B cell (primary cell): ENCODE measurements at regions not wholly inside any gene's neighbourhood (a gene's known extent, or its start where the extent isn't known, plus 50 kb on each side); places are given as distances from the start of the nearest gene placed in this dataset.

Experiments
- ATAC-seq: fragments of 200-7000 bp; cut with Tn5 transposase; one replicate; pipeline ENCODE4 v1.10.0; 2021; ENCODE audit warnings: low read depth, mild to moderate bottlenecking, moderate number of reproducible peaks, moderate library complexity
- CTCF ChIA-PET: fragments of 350-600 bp; sonication (Branson Sonifier 250); formaldehyde crosslinking; loops from one replicate; lab custom pipeline; 2021; ENCODE audit warnings: antibody characterized with exemption, inconsistent platforms; lab: Charles Lee
- POLR2A ChIA-PET: fragments of 350-600 bp; sonication (Branson Sonifier 250); formaldehyde crosslinking; loops from one replicate; lab custom pipeline; 2021; ENCODE audit warnings: antibody characterized with exemption; lab: Charles Lee
- DNase-seq: peaks from one replicate; pipeline ENCODE4 v3.0.0; 2013
- H2AFZ ChIP-seq: 2 replicates; pipeline ENCODE4 v1.6.1; 2012; ENCODE audit warnings: mild to moderate bottlenecking, low read depth, low read length; ENCODE audit not compliant: insufficient read depth, poor library complexity, severe bottlenecking
- H3K27ac ChIP-seq, 2 donors: 1 replicate in 1 of 2; 2 replicates in 1 of 2; pipeline ENCODE4 v1.5.1; 2012 to 2013; ENCODE audit warnings: low read length in 2 of 2, mild to moderate bottlenecking in 2 of 2, moderate library complexity in 1 of 2
- H3K27me3 ChIP-seq, 4 experiments: fragments of 200-600 bp in 1 of 4; sonication (generic) in 1 of 4; replicated peaks in 1 of 4; 1 replicate in 2 of 4; 2 replicates in 2 of 4; pipeline versions ENCODE4 v1.6.1 to v1.7.0; 2013 to 2016; ENCODE audit warnings: low read length in 3 of 4, mild to moderate bottlenecking in 2 of 4, mixed read lengths in 1 of 4, moderate library complexity in 1 of 4; ENCODE audit not compliant: insufficient read depth in 4 of 4, control insufficient read depth in 3 of 4; ENCODE audit errors: control extremely low read depth in 1 of 4
- H3K36me3 ChIP-seq, 2 experiments: replicated peaks in 1 of 2; 1 replicate in 1 of 2; 2 replicates in 1 of 2; pipeline versions ENCODE4 v1.6.1 to v1.7.1; 2013; ENCODE audit warnings: low read length in 1 of 2; ENCODE audit not compliant: insufficient read depth in 2 of 2, control insufficient read depth in 1 of 2; ENCODE audit errors: control extremely low read depth in 1 of 2, extremely low read depth in 1 of 2
- H3K4me1 ChIP-seq, 2 donors: fragments of 200-600 bp in 1 of 2; sonication (generic) in 1 of 2; 1 replicate in 1 of 2; 2 replicates in 1 of 2; pipeline versions ENCODE4 v1.5.1 to v1.6.1; 2013 to 2017; ENCODE audit warnings: low read length in 2 of 2; ENCODE audit not compliant: control insufficient read depth in 2 of 2, insufficient read depth in 2 of 2
- H3K4me2 ChIP-seq: replicated peaks from 2 replicates; pipeline ENCODE3; 2012; ENCODE audit warnings: mild to moderate bottlenecking, low read depth, low read length; ENCODE audit not compliant: poor library complexity, severe bottlenecking
- H3K4me3 ChIP-seq, 5 experiments: fragments of 200-600 bp in 1 of 5; sonication (generic) in 1 of 5; 1 replicate in 3 of 5; 2 replicates in 2 of 5; pipeline versions ENCODE4 v1.5.1 to v1.7.0; 2011 to 2016; ENCODE audit warnings: low read length in 4 of 5, mild to moderate bottlenecking in 4 of 5, low read depth in 2 of 5, control low read depth in 1 of 5, moderate library complexity in 1 of 5; ENCODE audit not compliant: insufficient read depth in 1 of 5; ENCODE audit errors: control extremely low read depth in 1 of 5, extremely low read depth in 1 of 5
- H3K79me2 ChIP-seq: fragments of 200-600 bp; sonication (generic); one replicate; pipeline ENCODE4 v1.6.0; 2016; ENCODE audit warnings: low read length; ENCODE audit not compliant: control insufficient read depth, insufficient read depth
- H3K9ac ChIP-seq: fragments of 200-600 bp; sonication (generic); 2 replicates; pipeline ENCODE4 v1.6.1; 2017; ENCODE audit warnings: mild to moderate bottlenecking, low read length, moderate library complexity
- H3K9me3 ChIP-seq, 3 donors: one replicate each; pipeline versions ENCODE4 v1.6.1 to v1.7.1; 2013; ENCODE audit warnings: low read length in 2 of 3; ENCODE audit not compliant: control insufficient read depth in 2 of 3, insufficient read depth in 1 of 3; ENCODE audit errors: control extremely low read depth in 1 of 3
- H4K20me1 ChIP-seq: 2 replicates; pipeline ENCODE4 v1.6.0; 2012; ENCODE audit warnings: mild to moderate bottlenecking, low read length; ENCODE audit not compliant: insufficient read depth, control insufficient read depth, poor library complexity, severe bottlenecking
- H3K27ac Mint-ChIP-seq: one replicate; pipeline ENCODE4 v1.8.0; 2021; ENCODE audit warnings: mixed read lengths
- H3K27me3 Mint-ChIP-seq: one replicate; pipeline ENCODE4 v1.8.0; 2021; ENCODE audit warnings: mixed read lengths
- H3K4me1 Mint-ChIP-seq: one replicate; pipeline ENCODE4 v1.8.0; 2021; ENCODE audit warnings: mixed read lengths
- H3K4me3 Mint-ChIP-seq: one replicate; pipeline ENCODE4 v1.8.0; 2021; ENCODE audit warnings: mixed read lengths
- H3K9me3 Mint-ChIP-seq: one replicate; pipeline ENCODE4 v1.8.0; 2022; ENCODE audit warnings: mixed read lengths; ENCODE audit not compliant: insufficient read depth
- CTCF ChIP-seq: fragments of 200-600 bp; IDR thresholded peaks from one replicate; pipeline ENCODE4 v1.8.0; 2022; ENCODE audit warnings: antibody characterized with exemption, mild to moderate bottlenecking
- EZH2 ChIP-seq: IDR thresholded peaks from 2 replicates; pipeline ENCODE4 v1.6.1; 2012; ENCODE audit warnings: borderline replicate concordance, low read depth, mild to moderate bottlenecking, moderate library complexity, low read length; ENCODE audit not compliant: insufficient read depth, poor library complexity, severe bottlenecking
- WGBS: methylation state at CpG from one replicate; pipeline ENCODE4 v1.1.5; 2013; ENCODE audit warnings: missing lambda C conversion rate; ENCODE audit not compliant: insufficient coverage; 5-methylcytosine and 5-hydroxymethylcytosine counted together
- intact Hi-C: fragments of 100-400 bp; cut with micrococcal nuclease; formaldehyde crosslinking; loops from one replicate; pipeline ENCODE4 v1.10.0; 2022

- H3K9me3 ChIP-seq, result peaks cover 0 to 2% (median 0%) of the 10 kb centered on the region in 3 donors
- no peak overlapping the region for H2AFZ ChIP-seq
- Mint-ChIP-seq H3K4me3 (no peak overlapping the region), H3K4me1 (no peaks in the 10 kb centered on the region), H3K9me3 (peaks cover 2% of the 10 kb centered on the region), H3K27me3 (no peaks in the 10 kb centered on the region), H3K27ac (no peak overlapping the region)
- DNase-seq (no peak), ATAC-seq (no peak)
- H3K27ac ChIP-seq, result no peak overlapping the region
- ChIA-PET CTCF (no interaction called here), POLR2A (no interaction called here)
- no peak overlapping the region for H3K9ac ChIP-seq
- no peaks in the 10 kb centered on the region for H3K79me2 ChIP-seq
- H3K4me1 ChIP-seq, result no peaks in the 10 kb centered on the region
- intact Hi-C loops, result no loop called here
- H3K36me3 ChIP-seq, result no peaks in the 10 kb centered on the region
- H3K27me3 ChIP-seq, result no peaks in the 10 kb centered on the region
- H3K4me3 ChIP-seq, result no peak overlapping the region
- H3K4me2 ChIP-seq, result no peak overlapping the region
- WGBS, result no CpG with 5 or more reads among the region's 1 CpG
- no peak for TF ChIP-seq EZH2
- TF ChIP-seq CTCF, result no peak
- no peaks in the 10 kb centered on the region for H4K20me1 ChIP-seq
Observed at GRCh38 chr4:45317739-45318138, 591.4 kb upstream of the GNPDA2 start.

- Histone ChIP-seq H3K79me2 (no peaks in the 10 kb centered on the region), H3K27ac (no peak overlapping the region), H2AFZ (no peak overlapping the region), H4K20me1 (no peaks in the 10 kb centered on the region), H3K4me1 (no peaks in the 10 kb centered on the region), H3K36me3 (no peaks in the 10 kb centered on the region), H3K4me2 (no peak overlapping the region), H3K9ac (no peak overlapping the region), H3K4me3 (no peak overlapping the region), H3K9me3 (peaks cover 0 to 2% (median 0%) of the 10 kb centered on the region in 3 donors), H3K27me3 (no peaks in the 10 kb centered on the region)
- no peak overlapping the region for H3K27ac Mint-ChIP-seq
- no peaks in the 10 kb centered on the region for H3K4me1 Mint-ChIP-seq
- intact Hi-C loops, result no loop called here
- DNase-seq, result no peak
- ATAC-seq, result no peak
- no peaks in the 10 kb centered on the region for H3K27me3 Mint-ChIP-seq
- ChIA-PET CTCF (no interaction called here), POLR2A (no interaction called here)
- H3K4me3 Mint-ChIP-seq, result no peak overlapping the region
- peaks cover 2% of the 10 kb centered on the region for H3K9me3 Mint-ChIP-seq
- TF ChIP-seq CTCF (no peak), EZH2 (no peak)
- WGBS, result 100% methylated on average over 1 of the region's 2 CpGs
Observed at GRCh38 chr4:45317276-45317675, 590.9 kb upstream of the GNPDA2 start.
